HEK293 (cell line): ENCODE measurements at regions not wholly inside any gene's neighbourhood (a gene's known extent, or its start where the extent isn't known, plus 50 kb on each side); places are given as distances from the start of the nearest gene placed in this dataset.

ENCODE experiments used
- CTCF ChIA-PET: fragments of 350-600 bp; formaldehyde crosslinking; extraction: SDS; loops from one replicate; lab custom pipeline; 2021; ENCODE audit warnings: antibody characterized with exemption; lab: Yijun Ruan, JAX
- POLR2A ChIA-PET: fragments of 300-600 bp; formaldehyde crosslinking; extraction: SDS; loops from one replicate; lab custom pipeline; 2020; ENCODE audit warnings: antibody characterized with exemption, inconsistent platforms; lab: Yijun Ruan, JAX
- H3K27ac ChIP-seq: fragments of 200-500 bp; sonication (Bioruptor generic); 2 replicates; pipeline ENCODE4 v1.5.1; 2014; ENCODE audit warnings: low read depth, low read length, control low read depth, inconsistent platforms; ENCODE audit errors: extremely low read depth
- H3K36me3 ChIP-seq, 2 experiments: fragments of 200-500 bp in 1 of 2; sonication (Bioruptor generic) in 1 of 2; 1 replicate in 1 of 2; 2 replicates in 1 of 2; pipeline ENCODE4 v1.5.1; 2014 to 2017; ENCODE audit warnings: inconsistent platforms in 2 of 2, low read length in 2 of 2; ENCODE audit not compliant: control insufficient read depth in 2 of 2, insufficient read depth in 1 of 2
- H3K4me1 ChIP-seq: fragments of 200-500 bp; sonication (Bioruptor generic); 2 replicates; pipeline ENCODE4 v1.5.1; 2014; ENCODE audit warnings: mild to moderate bottlenecking, low read length, inconsistent platforms; ENCODE audit not compliant: control insufficient read depth, insufficient read depth
- H3K4me3 ChIP-seq: 2 replicates; pipeline ENCODE4 v1.5.1; 2011; ENCODE audit warnings: low read depth, mild to moderate bottlenecking, control low read depth, low read length, moderate library complexity
- H3K9me3 ChIP-seq: fragments of 200-500 bp; sonication (Bioruptor generic); 2 replicates; pipeline ENCODE4 v1.5.1; 2014; ENCODE audit warnings: low read depth, low read length, inconsistent platforms; ENCODE audit not compliant: control insufficient read depth, insufficient read depth
- EGR2 ChIP-seq: fragments of 450-650 bp; formaldehyde crosslinking; IDR thresholded peaks from 2 replicates; pipeline ENCODE4 v1.5.1; 2016; ENCODE audit warnings: low read depth, missing biosample characterization, missing genetic modification characterization
- GLIS1 ChIP-seq: fragments of 450-650 bp; formaldehyde crosslinking; IDR thresholded peaks from 2 replicates; pipeline ENCODE4 v1.5.1; 2016; ENCODE audit warnings: missing biosample characterization, missing genetic modification characterization
- HOXD13 ChIP-seq: sonication (generic); formaldehyde crosslinking; IDR thresholded peaks from 2 replicates; pipeline ENCODE4 v1.8.0; 2022; ENCODE audit warnings: missing genetic modification reagents, borderline replicate concordance
- KLF8 ChIP-seq: fragments of 450-650 bp; formaldehyde crosslinking; IDR thresholded peaks from 2 replicates; pipeline ENCODE4 v1.5.1; 2016; ENCODE audit warnings: missing biosample characterization, missing genetic modification characterization
- SCRT2 ChIP-seq: fragments of 450-650 bp; formaldehyde crosslinking; IDR thresholded peaks from 2 replicates; pipeline ENCODE4 v1.5.1; 2016; ENCODE audit warnings: missing biosample characterization, missing genetic modification characterization
- SP3 ChIP-seq: fragments of 450-650 bp; formaldehyde crosslinking; IDR thresholded peaks from 2 replicates; pipeline ENCODE4 v1.5.1; 2016; ENCODE audit warnings: missing biosample characterization, missing genetic modification characterization
- TCF7L2 ChIP-seq: IDR thresholded peaks from 2 replicates; pipeline ENCODE4 v1.6.1; 2011; ENCODE audit warnings: low read depth, mild to moderate bottlenecking, inconsistent platforms, low read length, moderate library complexity, borderline replicate concordance
- ZNF112 ChIP-seq: fragments of 450-650 bp; formaldehyde crosslinking; IDR thresholded peaks from 2 replicates; pipeline ENCODE4 v1.5.0; 2017; ENCODE audit warnings: missing biosample characterization, missing genetic modification characterization
- ZNF121 ChIP-seq: fragments of 450-650 bp; formaldehyde crosslinking; IDR thresholded peaks from 2 replicates; pipeline ENCODE4 v1.5.1; 2016; ENCODE audit warnings: missing biosample characterization, missing genetic modification characterization
- ZNF169 ChIP-seq: fragments of 450-650 bp; formaldehyde crosslinking; IDR thresholded peaks from 2 replicates; pipeline ENCODE4 v1.5.1; 2016; ENCODE audit warnings: missing biosample characterization, missing genetic modification characterization
- ZNF223 ChIP-seq: fragments of 450-650 bp; formaldehyde crosslinking; IDR thresholded peaks from 2 replicates; pipeline ENCODE4 v1.5.1; 2016; ENCODE audit warnings: missing biosample characterization, missing genetic modification characterization
- ZNF239 ChIP-seq: fragments of 450-650 bp; formaldehyde crosslinking; IDR thresholded peaks from 2 replicates; pipeline ENCODE4 v1.5.1; 2016; ENCODE audit warnings: missing biosample characterization, missing genetic modification characterization
- ZNF266 ChIP-seq: fragments of 450-650 bp; formaldehyde crosslinking; IDR thresholded peaks from 2 replicates; pipeline ENCODE4 v1.5.1; 2016; ENCODE audit warnings: missing biosample characterization, missing genetic modification characterization, low read depth
- ZNF324 ChIP-seq: fragments of 450-650 bp; formaldehyde crosslinking; IDR thresholded peaks from 2 replicates; pipeline ENCODE4 v1.5.1; 2016; ENCODE audit warnings: missing biosample characterization, missing genetic modification characterization
- ZNF423 ChIP-seq: fragments of 450-650 bp; formaldehyde crosslinking; IDR thresholded peaks from 2 replicates; pipeline ENCODE4 v1.5.1; 2016; ENCODE audit warnings: missing biosample characterization, missing genetic modification characterization
- ZNF473 ChIP-seq: fragments of 450-650 bp; formaldehyde crosslinking; IDR thresholded peaks from 2 replicates; pipeline ENCODE4 v1.5.1; 2017; ENCODE audit warnings: missing biosample characterization, missing genetic modification characterization
- ZNF510 ChIP-seq: fragments of 450-650 bp; formaldehyde crosslinking; IDR thresholded peaks from 2 replicates; pipeline ENCODE4 v1.5.1; 2018; ENCODE audit warnings: mild to moderate bottlenecking, missing genetic modification characterization, missing biosample characterization; ENCODE audit not compliant: insufficient replicate concordance
- ZNF629 ChIP-seq: fragments of 450-650 bp; formaldehyde crosslinking; IDR thresholded peaks from 2 replicates; pipeline ENCODE4 v1.5.1; 2017; ENCODE audit warnings: missing biosample characterization, missing genetic modification characterization
- ZNF664 ChIP-seq: fragments of 450-650 bp; formaldehyde crosslinking; IDR thresholded peaks from 2 replicates; pipeline ENCODE4 v1.5.1; 2016; ENCODE audit warnings: missing biosample characterization, missing genetic modification characterization
- ZSCAN16 ChIP-seq: fragments of 450-650 bp; formaldehyde crosslinking; IDR thresholded peaks from 2 replicates; pipeline ENCODE4 v1.5.1; 2016; ENCODE audit warnings: missing biosample characterization, missing genetic modification characterization
- TF ChIP-seq, protein P1 (sequence below): fragments of 450-650 bp; formaldehyde crosslinking; IDR thresholded peaks from 2 replicates; pipeline ENCODE4 v1.5.1; 2017; ENCODE audit warnings: missing biosample characterization, missing genetic modification characterization
- TF ChIP-seq, protein P2 (sequence below): fragments of 450-650 bp; formaldehyde crosslinking; IDR thresholded peaks from 2 replicates; pipeline ENCODE4 v1.5.1; 2017; ENCODE audit warnings: missing biosample characterization, missing genetic modification characterization
- TF ChIP-seq, protein P3 (sequence below): fragments of 450-650 bp; formaldehyde crosslinking; IDR thresholded peaks from 2 replicates; pipeline ENCODE4 v1.5.1; 2017; ENCODE audit warnings: missing biosample characterization, missing genetic modification characterization
- TF ChIP-seq, protein P4 (sequence below): fragments of 450-650 bp; formaldehyde crosslinking; IDR thresholded peaks from 2 replicates; pipeline ENCODE4 v1.5.1; 2016; ENCODE audit warnings: missing biosample characterization, missing genetic modification characterization
- TF ChIP-seq, protein P5 (sequence below): fragments of 450-650 bp; formaldehyde crosslinking; IDR thresholded peaks from 2 replicates; pipeline ENCODE4 v1.5.1; 2016; ENCODE audit warnings: missing biosample characterization, missing genetic modification characterization, low read depth

DNA sequence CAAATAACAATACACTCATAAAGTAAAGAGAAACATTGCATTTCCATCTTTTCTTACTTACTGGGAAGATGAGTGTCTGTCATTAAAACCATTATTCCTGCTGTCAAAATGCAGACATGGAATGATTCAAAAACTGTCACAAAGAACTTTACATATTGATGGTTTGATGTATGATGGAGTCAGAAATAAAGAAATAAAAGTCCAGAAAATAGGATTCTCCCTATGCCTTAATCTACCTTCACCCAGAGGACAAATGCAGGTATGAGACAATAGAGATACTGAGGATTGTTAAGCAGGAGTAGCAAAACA is 656.1 kb downstream of the TBC1D4 start:
- TF ChIP-seq ZNF324 (tag by site-specific recombination) (no peak), HOXD13 (no peak), KLF8 (tag by site-specific recombination) (no peak), ZNF169 (no peak), ZSCAN16 (tag by site-specific recombination) (no peak), ZNF239 (no peak), ZNF510 (tag by site-specific recombination) (no peak), SCRT2 (tag by site-specific recombination) (no peak), GLIS1 (no peak), ZNF423 (tag by site-specific recombination) (no peak), ZNF112 (tag by site-specific recombination) (no peak)
- TF ChIP-seq, protein P1, sequence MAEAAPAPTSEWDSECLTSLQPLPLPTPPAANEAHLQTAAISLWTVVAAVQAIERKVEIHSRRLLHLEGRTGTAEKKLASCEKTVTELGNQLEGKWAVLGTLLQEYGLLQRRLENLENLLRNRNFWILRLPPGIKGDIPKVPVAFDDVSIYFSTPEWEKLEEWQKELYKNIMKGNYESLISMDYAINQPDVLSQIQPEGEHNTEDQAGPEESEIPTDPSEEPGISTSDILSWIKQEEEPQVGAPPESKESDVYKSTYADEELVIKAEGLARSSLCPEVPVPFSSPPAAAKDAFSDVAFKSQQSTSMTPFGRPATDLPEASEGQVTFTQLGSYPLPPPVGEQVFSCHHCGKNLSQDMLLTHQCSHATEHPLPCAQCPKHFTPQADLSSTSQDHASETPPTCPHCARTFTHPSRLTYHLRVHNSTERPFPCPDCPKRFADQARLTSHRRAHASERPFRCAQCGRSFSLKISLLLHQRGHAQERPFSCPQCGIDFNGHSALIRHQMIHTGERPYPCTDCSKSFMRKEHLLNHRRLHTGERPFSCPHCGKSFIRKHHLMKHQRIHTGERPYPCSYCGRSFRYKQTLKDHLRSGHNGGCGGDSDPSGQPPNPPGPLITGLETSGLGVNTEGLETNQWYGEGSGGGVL (tag by site-specific recombination): no peak
- TF ChIP-seq, protein P2, sequence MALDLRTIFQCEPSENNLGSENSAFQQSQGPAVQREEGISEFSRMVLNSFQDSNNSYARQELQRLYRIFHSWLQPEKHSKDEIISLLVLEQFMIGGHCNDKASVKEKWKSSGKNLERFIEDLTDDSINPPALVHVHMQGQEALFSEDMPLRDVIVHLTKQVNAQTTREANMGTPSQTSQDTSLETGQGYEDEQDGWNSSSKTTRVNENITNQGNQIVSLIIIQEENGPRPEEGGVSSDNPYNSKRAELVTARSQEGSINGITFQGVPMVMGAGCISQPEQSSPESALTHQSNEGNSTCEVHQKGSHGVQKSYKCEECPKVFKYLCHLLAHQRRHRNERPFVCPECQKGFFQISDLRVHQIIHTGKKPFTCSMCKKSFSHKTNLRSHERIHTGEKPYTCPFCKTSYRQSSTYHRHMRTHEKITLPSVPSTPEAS (tag by site-specific recombination): no peak
- ChIA-PET CTCF (no interaction called here), POLR2A (no interaction called here)

DNA sequence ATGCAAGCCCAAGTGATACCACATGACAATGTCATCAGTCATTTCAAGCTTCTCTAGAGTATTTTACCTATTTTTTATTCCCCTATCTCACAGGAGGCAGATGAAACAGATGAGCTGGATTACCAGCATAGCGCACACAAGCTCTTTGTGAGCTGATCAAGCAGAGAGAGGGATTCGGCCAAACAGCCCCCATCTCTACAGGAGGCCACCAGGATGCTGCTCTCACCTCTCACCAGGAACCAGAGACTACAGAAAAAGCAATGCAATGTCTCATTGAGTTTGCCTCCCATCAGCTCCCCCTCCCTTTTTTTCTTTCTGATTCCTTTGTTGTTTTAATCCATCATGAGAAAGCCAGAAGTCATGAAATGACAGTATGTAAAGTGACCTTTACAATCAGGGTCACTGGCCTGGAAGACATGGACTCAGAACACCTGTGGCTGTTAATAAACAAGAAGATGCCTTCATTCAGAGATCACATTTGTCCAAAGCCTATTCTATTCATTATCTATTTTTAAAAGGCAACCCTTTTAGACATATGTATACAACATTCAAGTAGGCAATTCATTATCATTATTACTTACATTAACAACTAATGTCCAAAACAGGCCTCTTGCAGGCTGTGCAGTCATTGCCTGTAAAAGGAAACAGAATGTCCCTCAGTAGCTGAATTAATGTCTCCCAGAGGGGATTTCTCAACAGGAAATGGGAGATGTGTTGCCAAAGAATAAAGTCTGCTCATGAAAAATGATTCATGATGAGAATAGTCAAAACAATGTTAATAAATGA is 656.6 kb downstream of the TBC1D4 start:
- H3K27ac ChIP-seq: no peak overlapping the region

More for the DNA sequence above, 656.1 kb downstream of the TBC1D4 start:
- Histone ChIP-seq H3K27ac (no peak overlapping the region), H3K36me3 (no peaks in the 10 kb centered on the region), H3K4me3 (no peak overlapping the region), H3K9me3 (no peaks in the 10 kb centered on the region), H3K4me1 (no peaks in the 10 kb centered on the region)

DNA sequence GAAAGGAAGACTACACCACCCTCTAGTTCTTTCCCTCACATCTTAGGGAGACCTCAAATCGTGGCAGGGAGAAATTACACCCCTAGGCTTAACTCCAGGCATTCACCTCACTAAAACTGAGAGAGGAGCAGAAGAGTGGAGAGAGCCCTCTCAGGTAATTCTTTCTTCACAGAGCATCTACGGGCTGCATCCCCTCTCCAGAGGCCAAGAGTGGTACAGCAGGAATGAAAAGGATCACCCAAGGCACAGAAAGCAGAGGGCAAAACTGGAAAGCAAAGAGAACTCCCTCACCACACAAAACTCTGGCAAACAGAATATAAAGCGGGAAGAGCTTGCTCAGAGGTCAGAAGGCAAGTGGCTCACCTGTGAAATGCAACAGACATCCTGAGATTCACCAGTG is 661.2 kb downstream of the TBC1D4 start:
- CTCF ChIA-PET: no interaction called here
- TF ChIP-seq TCF7L2: no peak
- TF ChIP-seq ZNF266 (tag by site-specific recombination): no peak
- TF ChIP-seq, protein P3, sequence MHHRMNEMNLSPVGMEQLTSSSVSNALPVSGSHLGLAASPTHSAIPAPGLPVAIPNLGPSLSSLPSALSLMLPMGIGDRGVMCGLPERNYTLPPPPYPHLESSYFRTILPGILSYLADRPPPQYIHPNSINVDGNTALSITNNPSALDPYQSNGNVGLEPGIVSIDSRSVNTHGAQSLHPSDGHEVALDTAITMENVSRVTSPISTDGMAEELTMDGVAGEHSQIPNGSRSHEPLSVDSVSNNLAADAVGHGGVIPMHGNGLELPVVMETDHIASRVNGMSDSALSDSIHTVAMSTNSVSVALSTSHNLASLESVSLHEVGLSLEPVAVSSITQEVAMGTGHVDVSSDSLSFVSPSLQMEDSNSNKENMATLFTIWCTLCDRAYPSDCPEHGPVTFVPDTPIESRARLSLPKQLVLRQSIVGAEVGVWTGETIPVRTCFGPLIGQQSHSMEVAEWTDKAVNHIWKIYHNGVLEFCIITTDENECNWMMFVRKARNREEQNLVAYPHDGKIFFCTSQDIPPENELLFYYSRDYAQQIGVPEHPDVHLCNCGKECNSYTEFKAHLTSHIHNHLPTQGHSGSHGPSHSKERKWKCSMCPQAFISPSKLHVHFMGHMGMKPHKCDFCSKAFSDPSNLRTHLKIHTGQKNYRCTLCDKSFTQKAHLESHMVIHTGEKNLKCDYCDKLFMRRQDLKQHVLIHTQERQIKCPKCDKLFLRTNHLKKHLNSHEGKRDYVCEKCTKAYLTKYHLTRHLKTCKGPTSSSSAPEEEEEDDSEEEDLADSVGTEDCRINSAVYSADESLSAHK (tag by site-specific recombination): no peak
- TF ChIP-seq EGR2 (tag by site-specific recombination): no peak
- TF ChIP-seq, protein P4, sequence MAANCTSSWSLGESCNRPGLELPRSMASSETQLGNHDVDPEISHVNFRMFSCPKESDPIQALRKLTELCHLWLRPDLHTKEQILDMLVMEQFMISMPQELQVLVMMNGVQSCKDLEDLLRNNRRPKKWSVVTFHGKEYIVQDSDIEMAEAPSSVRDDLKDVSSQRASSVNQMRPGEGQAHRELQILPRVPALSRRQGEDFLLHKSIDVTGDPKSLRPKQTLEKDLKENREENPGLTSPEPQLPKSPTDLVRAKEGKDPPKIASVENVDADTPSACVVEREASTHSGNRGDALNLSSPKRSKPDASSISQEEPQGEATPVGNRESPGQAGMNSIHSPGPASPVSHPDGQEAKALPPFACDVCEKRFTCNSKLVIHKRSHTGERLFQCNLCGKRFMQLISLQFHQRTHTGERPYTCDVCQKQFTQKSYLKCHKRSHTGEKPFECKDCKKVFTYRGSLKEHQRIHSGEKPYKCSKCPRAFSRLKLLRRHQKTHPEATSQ (tag by site-specific recombination): no peak
- TF ChIP-seq SP3 (tag by site-specific recombination): no peak
- no peak for TF ChIP-seq ZNF664 (tag by site-specific recombination)
- no peak for TF ChIP-seq ZNF629 (tag by site-specific recombination)
- no peak for TF ChIP-seq ZNF473

More for the DNA sequence above, 656.6 kb downstream of the TBC1D4 start:
- TF ChIP-seq, protein P5, sequence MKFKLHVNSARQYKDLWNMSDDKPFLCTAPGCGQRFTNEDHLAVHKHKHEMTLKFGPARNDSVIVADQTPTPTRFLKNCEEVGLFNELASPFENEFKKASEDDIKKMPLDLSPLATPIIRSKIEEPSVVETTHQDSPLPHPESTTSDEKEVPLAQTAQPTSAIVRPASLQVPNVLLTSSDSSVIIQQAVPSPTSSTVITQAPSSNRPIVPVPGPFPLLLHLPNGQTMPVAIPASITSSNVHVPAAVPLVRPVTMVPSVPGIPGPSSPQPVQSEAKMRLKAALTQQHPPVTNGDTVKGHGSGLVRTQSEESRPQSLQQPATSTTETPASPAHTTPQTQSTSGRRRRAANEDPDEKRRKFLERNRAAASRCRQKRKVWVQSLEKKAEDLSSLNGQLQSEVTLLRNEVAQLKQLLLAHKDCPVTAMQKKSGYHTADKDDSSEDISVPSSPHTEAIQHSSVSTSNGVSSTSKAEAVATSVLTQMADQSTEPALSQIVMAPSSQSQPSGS (tag by site-specific recombination): no peak
- no peak for TF ChIP-seq ZNF223 (tag by site-specific recombination)
- TF ChIP-seq ZNF121 (tag by site-specific recombination): no peak
- no peak overlapping the region for H3K4me3 ChIP-seq
- ChIA-PET POLR2A (no interaction called here), CTCF (no interaction called here)
- H3K4me1 ChIP-seq: no peaks in the 10 kb centered on the region
- H3K9me3 ChIP-seq: no peaks in the 10 kb centered on the region
- no peaks in the 10 kb centered on the region for H3K36me3 ChIP-seq

More for the DNA sequence above, 661.2 kb downstream of the TBC1D4 start:
- no peaks in the 10 kb centered on the region for H3K36me3 ChIP-seq
- H3K4me3 ChIP-seq: no peak overlapping the region
- H3K9me3 ChIP-seq: no peaks in the 10 kb centered on the region
- no peak overlapping the region for H3K27ac ChIP-seq
- POLR2A ChIA-PET: no interaction called here
- H3K4me1 ChIP-seq: no peaks in the 10 kb centered on the region
